ENCODE measurements at regions not wholly inside any gene's neighbourhood (a gene's known extent, or its start where the extent isn't known, plus 50 kb on each side); places are given as distances from the start of the nearest gene placed in this dataset.

- no peak for TF ChIP-seq CTCF (conservative IDR thresholded peaks at IDR 0.05 in 1 of 2, IDR thresholded peaks at IDR 0.05 in 1 of 2; ENCODE audit: extremely low read depth in 1 of 2, insufficient read depth in 1 of 2, low read depth in 1 of 2, low read length in 2 of 2)
- TF ChIP-seq EZH2 (IDR thresholded peaks at IDR 0.05; ENCODE audit: borderline replicate concordance, low read length): no peak
Observed at GRCh38 chr4:18405054-18405453, 383.5 kb upstream of the LCORL start.
